ENCODE measurements at regions not wholly inside any gene's neighbourhood (a gene's known extent, or its start where the extent isn't known, plus 50 kb on each side); places are given as distances from the start of the nearest gene placed in this dataset.

- DNase-seq (ENCODE audit: low read depth): peak; percentile 57
- no peak overlapping the region for H3K4me3 ChIP-seq (ENCODE audit: low read depth, low read length)
- no peak for TF ChIP-seq CTCF (IDR thresholded peaks at IDR 0.05; ENCODE audit: control insufficient read depth, extremely low read depth, insufficient read depth)
Measured at GRCh38 chr2:168300460-168300859, 53.1 kb upstream of the STK39 start.

- TF ChIP-seq CTCF (IDR thresholded peaks at IDR 0.05; ENCODE audit: control insufficient read depth, extremely low read depth, insufficient read depth): no peak
- DNase-seq (ENCODE audit: low read depth): no peak
- no peak overlapping the region for H3K4me3 ChIP-seq (ENCODE audit: low read depth, low read length)
Measured at GRCh38 chr2:168304024-168304681, 56.8 kb upstream of the STK39 start.

- no peak for DNase-seq (ENCODE audit: low read depth)
- TF ChIP-seq CTCF (IDR thresholded peaks at IDR 0.05; ENCODE audit: control insufficient read depth, extremely low read depth, insufficient read depth): no peak
- H3K4me3 ChIP-seq (ENCODE audit: low read depth, low read length): no peak overlapping the region
Measured at GRCh38 chr2:168307379-168307778, 60.0 kb upstream of the STK39 start.

- TF ChIP-seq CTCF (IDR thresholded peaks at IDR 0.05; ENCODE audit: control insufficient read depth, extremely low read depth, insufficient read depth): no peak
- H3K4me3 ChIP-seq (ENCODE audit: low read depth, low read length): no peak overlapping the region
- no peak for DNase-seq (ENCODE audit: low read depth)
Measured at GRCh38 chr2:168310580-168310979, 63.2 kb upstream of the STK39 start.

GRCh38 chr2:168311261-168311910 is 64.0 kb upstream of the STK39 start:
- no peak for TF ChIP-seq CTCF (IDR thresholded peaks at IDR 0.05; ENCODE audit: control insufficient read depth, extremely low read depth, insufficient read depth)
- no peak overlapping the region for H3K4me3 ChIP-seq (ENCODE audit: low read depth, low read length)
- no peak for DNase-seq (ENCODE audit: low read depth)

GRCh38 chr2:168312036-168312822 is 64.8 kb upstream of the STK39 start:
- no peak overlapping the region for H3K4me3 ChIP-seq (ENCODE audit: low read depth, low read length)
- TF ChIP-seq CTCF (IDR thresholded peaks at IDR 0.05; ENCODE audit: control insufficient read depth, extremely low read depth, insufficient read depth): no peak
- no peak for DNase-seq (ENCODE audit: low read depth)

Data from LNCaP clone FGC (cell line).